ENCODE measurements at regions not wholly inside any gene's neighbourhood (a gene's known extent, or its start where the extent isn't known, plus 50 kb on each side); places are given as distances from the start of the nearest gene placed in this dataset.

DNA sequence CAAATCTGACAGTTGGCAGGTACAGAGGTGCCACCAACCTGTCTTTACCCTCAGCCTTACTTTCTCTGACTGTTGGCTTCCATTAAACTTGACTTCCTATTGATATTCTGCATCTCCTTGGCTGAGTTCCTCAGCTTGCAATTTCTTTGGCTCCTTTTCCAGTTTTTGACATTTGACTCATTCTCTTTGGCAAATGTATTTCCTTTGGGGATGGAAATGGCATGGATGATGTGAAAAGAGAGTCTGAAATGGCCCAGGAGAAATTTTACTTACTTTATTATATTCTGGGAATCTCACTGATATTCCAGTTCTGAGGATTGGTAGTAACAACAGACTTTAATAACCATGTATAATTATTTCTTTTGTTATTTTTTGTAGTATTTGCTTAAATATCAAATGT, 255.2 kb downstream of the CD109 start (continued):
- no peak for TF ChIP-seq PRDM10 (CRISPR knock-in tag; IDR thresholded peaks at IDR 0.05; ENCODE audit: low read depth)
- no peak for TF ChIP-seq ZBTB20 (CRISPR knock-in tag; IDR thresholded peaks at IDR 0.05; ENCODE audit: borderline replicate concordance, low read depth)
- TF ChIP-seq SPEN (CRISPR knock-in tag; IDR thresholded peaks at IDR 0.05; ENCODE audit: low read depth): no peak
- no peak for TF ChIP-seq FIP1L1 (IDR thresholded peaks at IDR 0.05; ENCODE audit: borderline replicate concordance, insufficient read depth, low read depth, low read length)
- no peak for TF ChIP-seq ZC3H4 (CRISPR knock-in tag; IDR thresholded peaks at IDR 0.05; ENCODE audit: borderline replicate concordance)
- TF ChIP-seq KDM1A (CRISPR knock-in tag; IDR thresholded peaks at IDR 0.05): no peak
- TF ChIP-seq, protein P1, sequence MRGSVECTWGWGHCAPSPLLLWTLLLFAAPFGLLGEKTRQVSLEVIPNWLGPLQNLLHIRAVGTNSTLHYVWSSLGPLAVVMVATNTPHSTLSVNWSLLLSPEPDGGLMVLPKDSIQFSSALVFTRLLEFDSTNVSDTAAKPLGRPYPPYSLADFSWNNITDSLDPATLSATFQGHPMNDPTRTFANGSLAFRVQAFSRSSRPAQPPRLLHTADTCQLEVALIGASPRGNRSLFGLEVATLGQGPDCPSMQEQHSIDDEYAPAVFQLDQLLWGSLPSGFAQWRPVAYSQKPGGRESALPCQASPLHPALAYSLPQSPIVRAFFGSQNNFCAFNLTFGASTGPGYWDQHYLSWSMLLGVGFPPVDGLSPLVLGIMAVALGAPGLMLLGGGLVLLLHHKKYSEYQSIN (CRISPR knock-in tag; IDR thresholded peaks at IDR 0.05; ENCODE audit: borderline replicate concordance): no peak
- TF ChIP-seq ZNF713 (CRISPR knock-in tag; IDR thresholded peaks at IDR 0.05): no peak
- no peak for TF ChIP-seq TOE1 (CRISPR knock-in tag; IDR thresholded peaks at IDR 0.05)
- no peak for TF ChIP-seq ZNF160 (CRISPR knock-in tag; IDR thresholded peaks at IDR 0.05)
- no peak for TF ChIP-seq ZNF224 (CRISPR knock-in tag; IDR thresholded peaks at IDR 0.05)

Measured in HepG2 (cell line).